GM21390 (cell line): ENCODE measurements at regions not wholly inside any gene's neighbourhood (a gene's known extent, or its start where the extent isn't known, plus 50 kb on each side); places are given as distances from the start of the nearest gene placed in this dataset.

ENCODE experiments used
- ATAC-seq: cut with Tn5 transposase; IDR thresholded peaks from one replicate; pipeline ENCODE4 v1.9.1; 2021; ENCODE audit not compliant: unreplicated experiment

GRCh38 chr5:27328480-27328879, 290.1 kb upstream of the CDH9 start:
- ATAC-seq, result no peak

GRCh38 chr5:27325513-27325912, 287.1 kb upstream of the CDH9 start:
- ATAC-seq, result no peak

GRCh38 chr5:27318701-27319100, 280.3 kb upstream of the CDH9 start:
- no peak for ATAC-seq

- no peak for ATAC-seq
Measured at GRCh38 chr5:27316271-27316650, 277.9 kb upstream of the CDH9 start.

GRCh38 chr5:27315363-27316270, 277.2 kb upstream of the CDH9 start:
- no peak for ATAC-seq

GRCh38 chr5:27313549-27313948, 275.2 kb upstream of the CDH9 start:
- no peak for ATAC-seq

GRCh38 chr5:27312291-27312893, 274.0 kb upstream of the CDH9 start:
- ATAC-seq, result no peak

GRCh38 chr5:27311544-27311943, 273.2 kb upstream of the CDH9 start:
- no peak for ATAC-seq

- no peak for ATAC-seq
Measured at GRCh38 chr5:27308153-27308552, 269.8 kb upstream of the CDH9 start.

- no peak for ATAC-seq
Measured at GRCh38 chr5:27290172-27290571, 251.8 kb upstream of the CDH9 start.

GRCh38 chr5:27276119-27276518, 237.7 kb upstream of the CDH9 start:
- no peak for ATAC-seq

GRCh38 chr5:27275345-27275744, 237.0 kb upstream of the CDH9 start:
- no peak for ATAC-seq

- ATAC-seq, result no peak
Measured at GRCh38 chr5:27269766-27270165, 231.4 kb upstream of the CDH9 start.

GRCh38 chr5:27267209-27267824, 228.9 kb upstream of the CDH9 start:
- ATAC-seq, result no peak

GRCh38 chr5:27266184-27266583, 227.8 kb upstream of the CDH9 start:
- no peak for ATAC-seq

GRCh38 chr5:27257696-27258095, 219.3 kb upstream of the CDH9 start:
- ATAC-seq, result no peak

GRCh38 chr5:27252911-27253310, 214.5 kb upstream of the CDH9 start:
- ATAC-seq, result no peak

- ATAC-seq, result no peak
Measured at GRCh38 chr5:27242258-27242626, 203.9 kb upstream of the CDH9 start.

- no peak for ATAC-seq
Measured at GRCh38 chr5:27241564-27242257, 203.3 kb upstream of the CDH9 start.

- no peak for ATAC-seq
Measured at GRCh38 chr5:27240791-27241190, 202.4 kb upstream of the CDH9 start.

GRCh38 chr5:27234916-27235315, 196.5 kb upstream of the CDH9 start:
- ATAC-seq, result no peak

- no peak for ATAC-seq
Measured at GRCh38 chr5:27221410-27221809, 183.0 kb upstream of the CDH9 start.
